MV-4-11 (cell line): ENCODE measurements at regions not wholly inside any gene's neighbourhood (a gene's known extent, or its start where the extent isn't known, plus 50 kb on each side); places are given as distances from the start of the nearest gene placed in this dataset.
A peak's percentile ranks its signal among the peaks of the same experiment; 100 is the strongest.
"Not testable (repeated sequence)": the region's sequence is repeated elsewhere in the genome, so short reads cannot be mapped to it uniquely, and the experiment has no call there.

Experiments
- DNase-seq: peaks from one replicate; lab custom pipeline; 2025; lab: John Stamatoyannopoulos, UW

GRCh38 chr2:48219555-48220436, 94.7 kb upstream of the FOXN2 start:
- no peak for DNase-seq

GRCh38 chr2:48220501-48220900, 94.0 kb upstream of the FOXN2 start:
- peak; percentile 71 for DNase-seq

- no peak for DNase-seq
These were observed 92.5 kb upstream of the FOXN2 start for GRCh38 chr2:48221846-48222516.

- peak; percentile 99 for DNase-seq
These were observed 86.7 kb upstream of the FOXN2 start for GRCh38 chr2:48227617-48228344.

GRCh38 chr2:48228345-48228684, 86.2 kb upstream of the FOXN2 start:
- DNase-seq: peak; percentile 50

- no peak for DNase-seq
These were observed 85.4 kb upstream of the FOXN2 start for GRCh38 chr2:48229063-48229462.

- DNase-seq: no peak
These were observed 83.6 kb upstream of the FOXN2 start for GRCh38 chr2:48230834-48231233.

- DNase-seq: no peak
These were observed 82.1 kb upstream of the FOXN2 start for GRCh38 chr2:48232351-48232750.

GRCh38 chr2:48233005-48233404, 81.5 kb upstream of the FOXN2 start:
- DNase-seq: no peak

GRCh38 chr2:48233824-48234223, 80.7 kb upstream of the FOXN2 start:
- DNase-seq: not testable (repeated sequence)

GRCh38 chr2:48235076-48235475, 79.4 kb upstream of the FOXN2 start:
- no peak for DNase-seq

- DNase-seq: no peak
These were observed 76.1 kb upstream of the FOXN2 start for GRCh38 chr2:48238381-48238780.

GRCh38 chr2:48240912-48241311, 73.6 kb upstream of the FOXN2 start:
- no peak for DNase-seq

- no peak for DNase-seq
These were observed 67.3 kb upstream of the FOXN2 start for GRCh38 chr2:48247206-48247605.

GRCh38 chr2:48248251-48248933, 66.1 kb upstream of the FOXN2 start:
- DNase-seq: no peak

GRCh38 chr2:48249025-48249424, 65.5 kb upstream of the FOXN2 start:
- DNase-seq: peak; percentile 7

- peak; percentile 89 for DNase-seq
These were observed 64.6 kb upstream of the FOXN2 start for GRCh38 chr2:48249631-48250473.

- DNase-seq: no peak
These were observed 64.0 kb upstream of the FOXN2 start for GRCh38 chr2:48250474-48250844.

GRCh38 chr2:48250943-48251342, 63.5 kb upstream of the FOXN2 start:
- DNase-seq: peak; percentile 92

- DNase-seq: peak; percentile 21
These were observed 62.9 kb upstream of the FOXN2 start for GRCh38 chr2:48251437-48252148.

GRCh38 chr2:48253301-48253700, 61.2 kb upstream of the FOXN2 start:
- peak; percentile 71 for DNase-seq
